Neutrophil (primary cell): ENCODE measurements at regions not wholly inside any gene's neighbourhood (a gene's known extent, or its start where the extent isn't known, plus 50 kb on each side); places are given as distances from the start of the nearest gene placed in this dataset.

ENCODE experiments used
- H3K27ac ChIP-seq: fragments of 200-600 bp; sonication (generic); 2 replicates; pipeline ENCODE4 v1.5.1; 2016; ENCODE audit warnings: mild to moderate bottlenecking, moderate library complexity
- H3K27me3 ChIP-seq: fragments of 200-600 bp; sonication (generic); 2 replicates; pipeline ENCODE4 v1.6.0; 2016; ENCODE audit warnings: mild to moderate bottlenecking
- H3K36me3 ChIP-seq: fragments of 200-600 bp; sonication (generic); 2 replicates; pipeline ENCODE4 v1.5.1; 2017
- H3K4me1 ChIP-seq, 2 experiments: fragments of 200-600 bp in 1 of 2; sonication (generic) in 1 of 2; 1 replicate in 1 of 2; 2 replicates in 1 of 2; pipeline versions ENCODE4 v1.5.1 to v1.6.1; 2013 to 2016; ENCODE audit warnings: low read depth in 1 of 2, low read length in 1 of 2, mild to moderate bottlenecking in 1 of 2, moderate library complexity in 1 of 2; ENCODE audit not compliant: control insufficient read depth in 1 of 2, insufficient read depth in 1 of 2
- H3K4me3 ChIP-seq, 2 experiments: fragments of 200-600 bp in 1 of 2; sonication (generic) in 1 of 2; 1 replicate in 1 of 2; 2 replicates in 1 of 2; pipeline ENCODE4 v1.5.1; 2013 to 2016; ENCODE audit warnings: low read depth in 1 of 2, low read length in 1 of 2, mild to moderate bottlenecking in 1 of 2, moderate library complexity in 1 of 2
- H3K9me3 ChIP-seq: fragments of 200-600 bp; sonication (generic); 2 replicates; pipeline ENCODE4 v1.5.1; 2016
- CTCF ChIP-seq: fragments of 200-600 bp; sonication (generic); IDR thresholded peaks from 2 replicates; pipeline ENCODE4 v1.5.1; 2016; ENCODE audit warnings: antibody characterized with exemption

- Histone ChIP-seq H3K36me3 (no peaks in the 10 kb centered on the region), H3K4me1 (peaks cover 13 to 41% of the 10 kb centered on the region in 2 experiments), H3K9me3 (no peaks in the 10 kb centered on the region), H3K4me3 (no peak overlapping the region), H3K27ac (no peak overlapping the region), H3K27me3 (peaks cover 15% of the 10 kb centered on the region)
- TF ChIP-seq CTCF: no peak
Observed at GRCh38 chr4:8730159-8730558, 137.6 kb downstream of the CPZ start.

GRCh38 chr4:8729408-8730149 lies 137.0 kb downstream of the CPZ start:
- H3K9me3 ChIP-seq: no peaks in the 10 kb centered on the region
- no peak overlapping the region for H3K4me3 ChIP-seq
- no peaks in the 10 kb centered on the region for H3K36me3 ChIP-seq
- H3K4me1 ChIP-seq: peaks cover 13 to 41% of the 10 kb centered on the region in 2 experiments
- H3K27me3 ChIP-seq: peaks cover 21% of the 10 kb centered on the region
- no peak for TF ChIP-seq CTCF
- H3K27ac ChIP-seq: no peak overlapping the region

- H3K9me3 ChIP-seq: no peaks in the 10 kb centered on the region
- H3K36me3 ChIP-seq: no peaks in the 10 kb centered on the region
- no peak overlapping the region for H3K4me3 ChIP-seq
- TF ChIP-seq CTCF: no peak
- peaks cover 13 to 41% of the 10 kb centered on the region in 2 experiments for H3K4me1 ChIP-seq
- no peak overlapping the region for H3K27ac ChIP-seq
- H3K27me3 ChIP-seq: peaks cover 28% of the 10 kb centered on the region
Observed at GRCh38 chr4:8728536-8729407, 136.2 kb downstream of the CPZ start.

- Histone ChIP-seq H3K4me3 (no peak overlapping the region), H3K27me3 (peaks cover 32% of the 10 kb centered on the region), H3K9me3 (no peaks in the 10 kb centered on the region), H3K4me1 (peaks cover 13 to 41% of the 10 kb centered on the region in 2 experiments), H3K27ac (no peak overlapping the region), H3K36me3 (no peaks in the 10 kb centered on the region)
- no peak for TF ChIP-seq CTCF
Observed at GRCh38 chr4:8727546-8728510, 135.3 kb downstream of the CPZ start.

- H3K36me3 ChIP-seq: no peaks in the 10 kb centered on the region
- peaks cover 32% of the 10 kb centered on the region for H3K27me3 ChIP-seq
- no peak for TF ChIP-seq CTCF
- no peak overlapping the region for H3K27ac ChIP-seq
- no peak overlapping the region for H3K4me3 ChIP-seq
- peaks cover 13 to 41% of the 10 kb centered on the region in 2 experiments for H3K4me1 ChIP-seq
- H3K9me3 ChIP-seq: no peaks in the 10 kb centered on the region
Observed at GRCh38 chr4:8727131-8727530, 134.6 kb downstream of the CPZ start.
